ENCODE measurements at regions not wholly inside any gene's neighbourhood (a gene's known extent, or its start where the extent isn't known, plus 50 kb on each side); places are given as distances from the start of the nearest gene placed in this dataset.

GRCh38 chr3:116835658-116836057 is 126.1 kb downstream of the TUSC7 start:
- no peak overlapping the region for H3K27ac ChIP-seq
- no peaks in the 10 kb centered on the region for H3K36me3 ChIP-seq
- TF ChIP-seq, protein P1, sequence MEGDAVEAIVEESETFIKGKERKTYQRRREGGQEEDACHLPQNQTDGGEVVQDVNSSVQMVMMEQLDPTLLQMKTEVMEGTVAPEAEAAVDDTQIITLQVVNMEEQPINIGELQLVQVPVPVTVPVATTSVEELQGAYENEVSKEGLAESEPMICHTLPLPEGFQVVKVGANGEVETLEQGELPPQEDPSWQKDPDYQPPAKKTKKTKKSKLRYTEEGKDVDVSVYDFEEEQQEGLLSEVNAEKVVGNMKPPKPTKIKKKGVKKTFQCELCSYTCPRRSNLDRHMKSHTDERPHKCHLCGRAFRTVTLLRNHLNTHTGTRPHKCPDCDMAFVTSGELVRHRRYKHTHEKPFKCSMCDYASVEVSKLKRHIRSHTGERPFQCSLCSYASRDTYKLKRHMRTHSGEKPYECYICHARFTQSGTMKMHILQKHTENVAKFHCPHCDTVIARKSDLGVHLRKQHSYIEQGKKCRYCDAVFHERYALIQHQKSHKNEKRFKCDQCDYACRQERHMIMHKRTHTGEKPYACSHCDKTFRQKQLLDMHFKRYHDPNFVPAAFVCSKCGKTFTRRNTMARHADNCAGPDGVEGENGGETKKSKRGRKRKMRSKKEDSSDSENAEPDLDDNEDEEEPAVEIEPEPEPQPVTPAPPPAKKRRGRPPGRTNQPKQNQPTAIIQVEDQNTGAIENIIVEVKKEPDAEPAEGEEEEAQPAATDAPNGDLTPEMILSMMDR (IDR thresholded peaks at IDR 0.05): no peak
- intact Hi-C loops (cut with DNase I): no loop called here
- DNase-seq: no peak
- no peak overlapping the region for H3K4me3 ChIP-seq
- no peaks in the 10 kb centered on the region for H3K9me3 ChIP-seq
- no peaks in the 10 kb centered on the region for H3K27me3 ChIP-seq (ENCODE audit: low read depth)
- H3K4me1 ChIP-seq: no peaks in the 10 kb centered on the region
- ATAC-seq: no peak

DNA sequence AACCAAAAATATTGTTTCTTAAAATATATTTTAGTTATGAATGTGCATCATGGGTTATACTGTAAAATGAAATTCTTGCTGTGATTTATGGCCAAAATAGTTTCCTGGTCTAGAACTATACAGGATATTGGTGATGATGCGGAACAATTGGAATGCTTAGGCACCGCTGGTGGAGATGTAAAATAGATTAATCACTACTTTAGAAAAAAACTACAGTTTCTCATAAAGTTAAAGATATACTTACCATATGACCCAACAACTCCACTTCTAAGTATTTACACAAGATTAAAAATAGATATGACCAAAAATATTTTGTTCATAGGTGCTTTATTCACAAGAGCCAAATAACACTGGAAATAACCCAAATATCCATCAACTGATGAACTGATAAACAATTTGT is 126.7 kb downstream of the TUSC7 start:
- ATAC-seq: no peak

DNA sequence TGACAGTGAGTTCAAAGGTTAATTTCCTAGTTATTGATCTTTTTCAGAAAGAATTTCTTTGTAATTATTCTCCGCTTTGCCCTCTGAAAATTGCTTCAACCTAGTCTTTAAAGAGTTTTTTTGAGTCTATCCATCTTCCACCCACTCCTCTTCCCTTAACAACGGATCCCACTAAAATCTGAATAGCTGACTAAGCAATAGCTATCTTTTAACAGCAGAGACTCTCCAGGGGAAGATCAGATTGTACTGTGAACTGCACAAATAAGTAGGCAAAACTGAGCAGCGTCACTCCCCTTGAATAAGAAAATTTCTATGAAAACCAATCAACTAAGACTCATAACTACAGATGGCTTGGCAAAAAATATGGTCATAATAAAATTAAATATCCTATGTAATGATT is 127.9 kb downstream of the TUSC7 start:
- no peak for DNase-seq
- Histone ChIP-seq H3K27ac (no peak overlapping the region), H3K27me3 (ENCODE audit: low read depth) (no peaks in the 10 kb centered on the region), H3K4me3 (no peak overlapping the region), H3K36me3 (no peaks in the 10 kb centered on the region), H3K4me1 (no peaks in the 10 kb centered on the region), H3K9me3 (no peaks in the 10 kb centered on the region)
- TF ChIP-seq, protein P1 (IDR thresholded peaks at IDR 0.05): no peak
- ATAC-seq: no peak
- intact Hi-C loops (cut with DNase I): no loop called here

More for the DNA sequence above, 126.7 kb downstream of the TUSC7 start:
- no peaks in the 10 kb centered on the region for H3K9me3 ChIP-seq
- H3K27ac ChIP-seq: no peak overlapping the region
- no peak overlapping the region for H3K4me3 ChIP-seq
- no peaks in the 10 kb centered on the region for H3K4me1 ChIP-seq
- H3K36me3 ChIP-seq: no peaks in the 10 kb centered on the region
- TF ChIP-seq, protein P1 (IDR thresholded peaks at IDR 0.05): no peak
- no peak for DNase-seq
- intact Hi-C loops (cut with DNase I): no loop called here
- H3K27me3 ChIP-seq (ENCODE audit: low read depth): no peaks in the 10 kb centered on the region

DNA sequence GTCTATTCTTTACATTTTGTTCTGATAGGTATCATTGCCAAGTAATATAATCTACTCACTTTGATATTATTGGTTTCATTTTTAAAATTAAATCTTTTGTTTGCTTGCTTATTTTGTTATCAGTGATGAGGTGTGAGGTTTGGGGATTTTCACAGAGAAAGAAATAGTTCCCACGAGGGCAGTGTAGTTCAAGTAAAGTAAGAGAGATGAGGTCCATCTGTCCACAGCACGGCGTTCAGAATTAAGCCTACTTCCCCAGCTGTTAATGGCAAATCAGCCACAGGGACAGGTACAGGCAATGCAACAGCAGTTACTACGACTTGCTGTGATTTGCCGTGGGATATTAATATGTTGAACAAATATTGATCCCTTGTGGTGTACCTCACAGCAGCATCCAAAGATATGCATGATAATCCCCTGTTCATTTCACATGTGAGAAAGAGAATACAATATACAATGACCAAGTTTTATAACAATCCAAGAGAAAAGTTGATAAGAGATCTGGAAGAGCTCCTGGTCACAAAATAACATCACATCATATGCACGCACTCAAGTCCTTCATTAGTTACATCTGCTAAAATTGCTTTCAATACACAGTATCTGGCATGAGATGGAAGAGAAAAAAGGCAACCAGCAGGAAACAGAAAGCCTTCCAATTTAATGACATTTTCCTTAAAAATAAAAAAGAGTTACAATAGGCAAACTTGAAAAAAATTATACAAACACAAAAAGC is 131.6 kb downstream of the TUSC7 start:
- TF ChIP-seq, protein P1 (IDR thresholded peaks at IDR 0.05): no peak
- DNase-seq: no peak
- no peak overlapping the region for H3K27ac ChIP-seq
- no peaks in the 10 kb centered on the region for H3K9me3 ChIP-seq
- no peak for ATAC-seq
- no peak overlapping the region for H3K4me3 ChIP-seq
- no peaks in the 10 kb centered on the region for H3K36me3 ChIP-seq
- intact Hi-C loops (cut with DNase I): no loop called here
- no peaks in the 10 kb centered on the region for H3K27me3 ChIP-seq (ENCODE audit: low read depth)
- H3K4me1 ChIP-seq: no peaks in the 10 kb centered on the region

DNA sequence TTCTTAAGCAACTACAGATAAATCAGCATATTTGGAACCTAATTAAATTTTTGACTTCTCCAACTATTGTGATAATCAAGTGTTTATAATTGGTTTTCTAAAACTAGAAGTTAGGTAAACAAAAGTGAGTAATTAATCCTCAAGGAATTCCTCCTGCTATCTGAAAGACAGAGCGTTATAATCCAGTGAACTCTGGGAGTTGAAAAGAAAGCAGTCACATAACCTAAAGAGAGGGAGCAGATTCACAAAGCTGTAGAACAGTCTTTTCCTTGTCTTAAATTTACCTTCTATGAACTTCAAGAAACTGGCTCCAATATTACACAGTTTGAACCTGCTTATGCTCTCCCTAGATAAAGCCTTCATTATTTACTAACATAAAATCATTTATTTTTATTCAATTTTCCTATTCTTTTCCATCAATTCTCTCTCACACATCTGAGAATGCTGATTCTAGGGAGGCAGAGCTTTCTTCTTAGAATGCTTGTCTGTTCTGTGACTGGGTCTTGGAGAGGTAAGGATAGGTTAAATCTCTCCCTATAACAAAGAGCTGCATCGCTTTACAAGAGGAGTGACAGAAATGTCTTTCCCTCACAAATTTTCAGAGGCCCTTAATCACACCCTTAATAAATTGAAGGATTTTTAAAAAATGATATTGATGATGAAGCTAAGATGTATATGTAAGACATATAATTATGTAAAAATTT is 132.8 kb downstream of the TUSC7 start:
- Histone ChIP-seq H3K4me3 (no peak overlapping the region), H3K4me1 (no peaks in the 10 kb centered on the region), H3K27ac (no peak overlapping the region), H3K27me3 (ENCODE audit: low read depth) (no peaks in the 10 kb centered on the region), H3K36me3 (no peaks in the 10 kb centered on the region), H3K9me3 (no peaks in the 10 kb centered on the region)
- ATAC-seq: no peak
- DNase-seq: no peak
- TF ChIP-seq, protein P1 (IDR thresholded peaks at IDR 0.05): no peak
- intact Hi-C loops (cut with DNase I): no loop called here

Measured in lower lobe of right lung (tissue), 2 donors.